ENCODE measurements at regions not wholly inside any gene's neighbourhood (a gene's known extent, or its start where the extent isn't known, plus 50 kb on each side); places are given as distances from the start of the nearest gene placed in this dataset.

GRCh38 chr17:72511242-72511641 is 390.4 kb downstream of the SOX9 start:
- H3K4me3 Mint-ChIP-seq: no peak overlapping the region
- Histone ChIP-seq H2AFZ (ENCODE audit: insufficient read depth, low read depth, low read length, poor library complexity, severe bottlenecking) (no peak overlapping the region), H3K9ac (ENCODE audit: insufficient read depth, low read length, poor library complexity, severe bottlenecking) (no peak overlapping the region), H3K4me1 (ENCODE audit: control insufficient read depth in 1 of 2, insufficient read depth in 2 of 2, low read length in 2 of 2) (no peaks in the 10 kb centered on the region), H3K79me2 (ENCODE audit: insufficient read depth, low read length) (no peaks in the 10 kb centered on the region), H3K4me2 (replicated peaks; ENCODE audit: extremely low read depth, low read length, poor library complexity, severe bottlenecking) (no peak overlapping the region), H3K4me3 (replicated peaks in 1 of 3; ENCODE audit: low read depth in 2 of 3, low read length in 3 of 3) (no peak overlapping the region), H4K20me1 (ENCODE audit: insufficient read depth, low read length) (no peaks in the 10 kb centered on the region), H3K9me3 (replicated peaks in 1 of 2; ENCODE audit: control insufficient read depth in 1 of 2, insufficient read depth in 1 of 2, low read length in 2 of 2) (no peaks in the 10 kb centered on the region), H3K27ac (ENCODE audit: low read depth in 1 of 2, low read length in 2 of 2) (no peak overlapping the region), H3K27me3 (ENCODE audit: control insufficient read depth in 2 of 2, insufficient read depth in 2 of 2, low read length in 2 of 2) (no peaks in the 10 kb centered on the region), H3K36me3 (replicated peaks in 1 of 2; ENCODE audit: control insufficient read depth in 1 of 2, insufficient read depth in 2 of 2, low read length in 2 of 2) (no peaks in the 10 kb centered on the region)
- WGBS (ENCODE audit: insufficient coverage): 80% methylated on average over 1 of the region's 7 CpGs
- no peak for TF ChIP-seq CTCF (IDR thresholded peaks at IDR 0.05)
- no peak overlapping the region for H3K27ac Mint-ChIP-seq
- H3K9me3 Mint-ChIP-seq: peaks cover 0 to 4% (median under 1%) of the 10 kb centered on the region in 7 donors
- DNase-seq: no peak
- intact Hi-C loops (cut with micrococcal nuclease): no loop called here
- H3K27me3 Mint-ChIP-seq (ENCODE audit: low read depth in 3 of 3): peaks cover 8 to 12% (median 10%) of the 10 kb centered on the region in 3 donors
- no peaks in the 10 kb centered on the region for H3K4me1 Mint-ChIP-seq
- H3K36me3 Mint-ChIP-seq: no peaks in the 10 kb centered on the region

GRCh38 chr17:72511874-72512273 is 391.1 kb downstream of the SOX9 start:
- Histone ChIP-seq H3K4me1 (ENCODE audit: control insufficient read depth in 1 of 2, insufficient read depth in 2 of 2, low read length in 2 of 2) (no peaks in the 10 kb centered on the region), H3K4me2 (replicated peaks; ENCODE audit: extremely low read depth, low read length, poor library complexity, severe bottlenecking) (no peak overlapping the region), H4K20me1 (ENCODE audit: insufficient read depth, low read length) (no peaks in the 10 kb centered on the region), H2AFZ (ENCODE audit: insufficient read depth, low read depth, low read length, poor library complexity, severe bottlenecking) (no peak overlapping the region), H3K36me3 (replicated peaks in 1 of 2; ENCODE audit: control insufficient read depth in 1 of 2, insufficient read depth in 2 of 2, low read length in 2 of 2) (no peaks in the 10 kb centered on the region), H3K27ac (ENCODE audit: low read depth in 1 of 2, low read length in 2 of 2) (no peak overlapping the region), H3K9me3 (replicated peaks in 1 of 2; ENCODE audit: control insufficient read depth in 1 of 2, insufficient read depth in 1 of 2, low read length in 2 of 2) (no peaks in the 10 kb centered on the region), H3K9ac (ENCODE audit: insufficient read depth, low read length, poor library complexity, severe bottlenecking) (no peak overlapping the region), H3K4me3 (replicated peaks in 1 of 3; ENCODE audit: low read depth in 2 of 3, low read length in 3 of 3) (no peak overlapping the region), H3K27me3 (ENCODE audit: control insufficient read depth in 2 of 2, insufficient read depth in 2 of 2, low read length in 2 of 2) (no peaks in the 10 kb centered on the region), H3K79me2 (ENCODE audit: insufficient read depth, low read length) (no peaks in the 10 kb centered on the region)
- no peak for TF ChIP-seq CTCF (IDR thresholded peaks at IDR 0.05)
- peaks cover 2% of the 10 kb centered on the region for H3K4me1 Mint-ChIP-seq
- no peak for DNase-seq
- no peaks in the 10 kb centered on the region for H3K36me3 Mint-ChIP-seq
- peaks cover 7 to 12% (median 8%) of the 10 kb centered on the region in 3 donors for H3K27me3 Mint-ChIP-seq (ENCODE audit: low read depth in 3 of 3)
- no peak overlapping the region for H3K27ac Mint-ChIP-seq
- 85% methylated on average over 3 of the region's 3 CpGs for WGBS (ENCODE audit: insufficient coverage)
- peaks cover 0 to 4% (median 1%) of the 10 kb centered on the region in 7 donors for H3K9me3 Mint-ChIP-seq
- no peak overlapping the region for H3K4me3 Mint-ChIP-seq
- intact Hi-C loops (cut with micrococcal nuclease): no loop called here
